ENCODE measurements at regions not wholly inside any gene's neighbourhood (a gene's known extent, or its start where the extent isn't known, plus 50 kb on each side); places are given as distances from the start of the nearest gene placed in this dataset.
A peak's percentile ranks its signal among the peaks of the same experiment; 100 is the strongest.

- Histone ChIP-seq H3K27me3 (ENCODE audit: control insufficient read depth in 1 of 2, insufficient read depth in 2 of 2, low read length in 2 of 2) (peaks cover 0 to 3% of the 10 kb centered on the region in 2 donors), H3K4me3 (ENCODE audit: low read length in 2 of 2) (no peak overlapping the region), H3K36me3 (ENCODE audit: control insufficient read depth in 2 of 2, insufficient read depth in 2 of 2, low read length in 2 of 2) (no peaks in the 10 kb centered on the region), H3K4me1 (ENCODE audit: control insufficient read depth, insufficient read depth, low read length) (no peaks in the 10 kb centered on the region), H3K9me3 (ENCODE audit: control insufficient read depth in 2 of 2, low read length in 2 of 2) (no peaks in the 10 kb centered on the region), H3K9ac (ENCODE audit: low read length in 2 of 2) (no peak overlapping the region), H3K27ac (ENCODE audit: low read length) (no peak overlapping the region)
These were observed 57.1 kb downstream of the HLA-A start for GRCh38 chr6:29999416-29999815.

- Histone ChIP-seq H3K9me3 (ENCODE audit: control insufficient read depth in 2 of 2, low read length in 2 of 2) (no peaks in the 10 kb centered on the region), H3K36me3 (ENCODE audit: control insufficient read depth in 2 of 2, insufficient read depth in 2 of 2, low read length in 2 of 2) (no peaks in the 10 kb centered on the region), H3K4me1 (ENCODE audit: control insufficient read depth, insufficient read depth, low read length) (no peaks in the 10 kb centered on the region), H3K4me3 (ENCODE audit: low read length in 2 of 2) (no peak overlapping the region), H3K9ac (ENCODE audit: low read length in 2 of 2) (no peak overlapping the region), H3K27ac (ENCODE audit: low read length) (no peak overlapping the region), H3K27me3 (ENCODE audit: control insufficient read depth in 1 of 2, insufficient read depth in 2 of 2, low read length in 2 of 2) (peaks cover 0 to 3% of the 10 kb centered on the region in 2 donors)
These were observed 57.9 kb downstream of the HLA-A start for GRCh38 chr6:30000156-30000791.

- Histone ChIP-seq H3K4me1 (ENCODE audit: control insufficient read depth, insufficient read depth, low read length) (peaks cover 13% of the 10 kb centered on the region), H3K9ac (ENCODE audit: low read length in 2 of 2) (no peak overlapping the region)
These were observed 58.2 kb upstream of the POLR1H start for GRCh38 chr6:30002871-30003270.

GRCh38 chr6:30005482-30005881 lies 55.6 kb upstream of the POLR1H start:
- Histone ChIP-seq H3K36me3 (ENCODE audit: control insufficient read depth in 2 of 2, insufficient read depth in 2 of 2, low read length in 2 of 2) (no peaks in the 10 kb centered on the region), H3K4me3 (ENCODE audit: low read length in 2 of 2) (no peak overlapping the region), H3K9ac (ENCODE audit: low read length in 2 of 2) (no peak overlapping the region), H3K4me1 (ENCODE audit: control insufficient read depth, insufficient read depth, low read length) (peaks cover 13% of the 10 kb centered on the region), H3K27ac (ENCODE audit: low read length) (no peak overlapping the region), H3K27me3 (ENCODE audit: control insufficient read depth in 1 of 2, insufficient read depth in 2 of 2, low read length in 2 of 2) (peaks cover 29 to 38% of the 10 kb centered on the region in 2 donors), H3K9me3 (ENCODE audit: control insufficient read depth in 2 of 2, low read length in 2 of 2) (no peaks in the 10 kb centered on the region)

More at GRCh38 chr6:30002871-30003270, 58.2 kb upstream of the POLR1H start:
- Histone ChIP-seq H3K4me3 (ENCODE audit: low read length in 2 of 2) (no peak overlapping the region), H3K27me3 (ENCODE audit: control insufficient read depth in 1 of 2, insufficient read depth in 2 of 2, low read length in 2 of 2) (peaks cover 13 to 19% of the 10 kb centered on the region in 2 donors), H3K36me3 (ENCODE audit: control insufficient read depth in 2 of 2, insufficient read depth in 2 of 2, low read length in 2 of 2) (no peaks in the 10 kb centered on the region), H3K27ac (ENCODE audit: low read length) (no peak overlapping the region), H3K9me3 (ENCODE audit: control insufficient read depth in 2 of 2, low read length in 2 of 2) (no peaks in the 10 kb centered on the region)

GRCh38 chr6:30006170-30007131 lies 54.6 kb upstream of the POLR1H start:
- H3K27ac ChIP-seq (ENCODE audit: low read length), result no peak overlapping the region
- peak overlapping the region; percentile 50 to 76 for H3K4me3 ChIP-seq (ENCODE audit: low read length in 2 of 2)
- H3K27me3 ChIP-seq (ENCODE audit: control insufficient read depth in 1 of 2, insufficient read depth in 2 of 2, low read length in 2 of 2), result peaks cover 29 to 38% of the 10 kb centered on the region in 2 donors
- H3K36me3 ChIP-seq (ENCODE audit: control insufficient read depth in 2 of 2, insufficient read depth in 2 of 2, low read length in 2 of 2), result peaks cover 0 to 2% of the 10 kb centered on the region in 2 donors
- H3K9ac ChIP-seq (ENCODE audit: low read length in 2 of 2), result peak overlapping the region; percentile 29 to 38
- peaks cover 13% of the 10 kb centered on the region for H3K4me1 ChIP-seq (ENCODE audit: control insufficient read depth, insufficient read depth, low read length)
- no peaks in the 10 kb centered on the region for H3K9me3 ChIP-seq (ENCODE audit: control insufficient read depth in 2 of 2, low read length in 2 of 2)

- H3K4me1 ChIP-seq (ENCODE audit: control insufficient read depth, insufficient read depth, low read length), result peaks cover 13% of the 10 kb centered on the region
- peaks cover 30 to 38% of the 10 kb centered on the region in 2 donors for H3K27me3 ChIP-seq (ENCODE audit: control insufficient read depth in 1 of 2, insufficient read depth in 2 of 2, low read length in 2 of 2)
- no peaks in the 10 kb centered on the region for H3K9me3 ChIP-seq (ENCODE audit: control insufficient read depth in 2 of 2, low read length in 2 of 2)
- peaks cover 0 to 3% of the 10 kb centered on the region in 2 donors for H3K36me3 ChIP-seq (ENCODE audit: control insufficient read depth in 2 of 2, insufficient read depth in 2 of 2, low read length in 2 of 2)
- H3K27ac ChIP-seq (ENCODE audit: low read length), result no peak overlapping the region
- H3K4me3 ChIP-seq (ENCODE audit: low read length in 2 of 2), result peak overlapping the region; percentile 50 to 76
- no peak overlapping the region for H3K9ac ChIP-seq (ENCODE audit: low read length in 2 of 2)
These were observed 53.8 kb upstream of the POLR1H start for GRCh38 chr6:30007132-30007764.

- H3K4me1 ChIP-seq (ENCODE audit: control insufficient read depth, insufficient read depth, low read length), result peaks cover 13% of the 10 kb centered on the region
- H3K27me3 ChIP-seq (ENCODE audit: control insufficient read depth in 1 of 2, insufficient read depth in 2 of 2, low read length in 2 of 2), result peaks cover 30 to 38% of the 10 kb centered on the region in 2 donors
- peaks cover 0 to 3% of the 10 kb centered on the region in 2 donors for H3K36me3 ChIP-seq (ENCODE audit: control insufficient read depth in 2 of 2, insufficient read depth in 2 of 2, low read length in 2 of 2)
- H3K4me3 ChIP-seq (ENCODE audit: low read length in 2 of 2), result no peak overlapping the region
- no peak overlapping the region for H3K9ac ChIP-seq (ENCODE audit: low read length in 2 of 2)
- H3K27ac ChIP-seq (ENCODE audit: low read length), result no peak overlapping the region
- no peaks in the 10 kb centered on the region for H3K9me3 ChIP-seq (ENCODE audit: control insufficient read depth in 2 of 2, low read length in 2 of 2)
These were observed 52.0 kb upstream of the POLR1H start for GRCh38 chr6:30009113-30009512.
